ENCODE measurements at regions not wholly inside any gene's neighbourhood (a gene's known extent, or its start where the extent isn't known, plus 50 kb on each side); places are given as distances from the start of the nearest gene placed in this dataset.

GRCh38 chr18:25726298-25726697, 364.1 kb downstream of the SS18 start:
- no peak for DNase-seq (ENCODE audit: low read depth in 3 of 3)

GRCh38 chr18:25725501-25725900, 364.9 kb downstream of the SS18 start:
- DNase-seq (ENCODE audit: low read depth in 3 of 3) = no peak

GRCh38 chr18:25724997-25725396, 365.4 kb downstream of the SS18 start:
- no peak for DNase-seq (ENCODE audit: low read depth in 3 of 3)

GRCh38 chr18:25724121-25724520, 366.3 kb downstream of the SS18 start:
- DNase-seq (ENCODE audit: low read depth in 3 of 3) = no peak

GRCh38 chr18:25713103-25713502, 361.1 kb upstream of the ZNF521 start:
- DNase-seq (ENCODE audit: low read depth in 3 of 3) = no peak

GRCh38 chr18:25710981-25711380, 359.0 kb upstream of the ZNF521 start:
- DNase-seq (ENCODE audit: low read depth in 3 of 3) = no peak

GRCh38 chr18:25705650-25706049, 353.7 kb upstream of the ZNF521 start:
- no peak for DNase-seq (ENCODE audit: low read depth in 3 of 3)

GRCh38 chr18:25704494-25704893, 352.5 kb upstream of the ZNF521 start:
- no peak for DNase-seq (ENCODE audit: low read depth in 3 of 3)

GRCh38 chr18:25704071-25704470, 352.1 kb upstream of the ZNF521 start:
- no peak for DNase-seq (ENCODE audit: low read depth in 3 of 3)

- no peak for DNase-seq (ENCODE audit: low read depth in 3 of 3)
Observed at GRCh38 chr18:25701821-25702220, 349.9 kb upstream of the ZNF521 start.

- DNase-seq (ENCODE audit: low read depth in 3 of 3) = no peak
Observed at GRCh38 chr18:25686960-25687500, 335.1 kb upstream of the ZNF521 start.

- no peak for DNase-seq (ENCODE audit: low read depth in 3 of 3)
Observed at GRCh38 chr18:25685088-25685487, 333.1 kb upstream of the ZNF521 start.

- DNase-seq (ENCODE audit: low read depth in 3 of 3) = no peak
Observed at GRCh38 chr18:25679491-25679890, 327.5 kb upstream of the ZNF521 start.

GRCh38 chr18:25678221-25678620, 326.3 kb upstream of the ZNF521 start:
- no peak for DNase-seq (ENCODE audit: low read depth in 3 of 3)

GRCh38 chr18:25675123-25675850, 323.3 kb upstream of the ZNF521 start:
- DNase-seq (ENCODE audit: low read depth in 3 of 3) = no peak

GRCh38 chr18:25674183-25674582, 322.2 kb upstream of the ZNF521 start:
- DNase-seq (ENCODE audit: low read depth in 3 of 3) = no peak

- no peak for DNase-seq (ENCODE audit: low read depth in 3 of 3)
Observed at GRCh38 chr18:25672490-25672889, 320.5 kb upstream of the ZNF521 start.

GRCh38 chr18:25669741-25670140, 317.8 kb upstream of the ZNF521 start:
- DNase-seq (ENCODE audit: low read depth in 3 of 3) = no peak

- DNase-seq (ENCODE audit: low read depth in 3 of 3) = no peak
Observed at GRCh38 chr18:25662272-25662671, 310.3 kb upstream of the ZNF521 start.

- DNase-seq (ENCODE audit: low read depth in 3 of 3) = no peak
Observed at GRCh38 chr18:25661831-25662230, 309.9 kb upstream of the ZNF521 start.

GRCh38 chr18:25659541-25659940, 307.6 kb upstream of the ZNF521 start:
- DNase-seq (ENCODE audit: low read depth in 3 of 3) = no peak

GRCh38 chr18:25658476-25658875, 306.5 kb upstream of the ZNF521 start:
- DNase-seq (ENCODE audit: low read depth in 3 of 3) = no peak

- no peak for DNase-seq (ENCODE audit: low read depth in 3 of 3)
Observed at GRCh38 chr18:25651553-25651952, 299.6 kb upstream of the ZNF521 start.

Measured in stimulated activated CD4-positive, alpha-beta T cell treated with anti-CD3 and anti-CD28 coated beads, TNF-alpha, amount 100 ng/mL, for 48 hours (primary cell).